Suppressor macrophage (primary cell): ENCODE measurements at regions not wholly inside any gene's neighbourhood (a gene's known extent, or its start where the extent isn't known, plus 50 kb on each side); places are given as distances from the start of the nearest gene placed in this dataset.

ENCODE experiments used
- DNase-seq, 4 experiments: peaks; one replicate each; pipeline ENCODE4 v3.0.0-alpha.2; 2020 to 2022

DNA sequence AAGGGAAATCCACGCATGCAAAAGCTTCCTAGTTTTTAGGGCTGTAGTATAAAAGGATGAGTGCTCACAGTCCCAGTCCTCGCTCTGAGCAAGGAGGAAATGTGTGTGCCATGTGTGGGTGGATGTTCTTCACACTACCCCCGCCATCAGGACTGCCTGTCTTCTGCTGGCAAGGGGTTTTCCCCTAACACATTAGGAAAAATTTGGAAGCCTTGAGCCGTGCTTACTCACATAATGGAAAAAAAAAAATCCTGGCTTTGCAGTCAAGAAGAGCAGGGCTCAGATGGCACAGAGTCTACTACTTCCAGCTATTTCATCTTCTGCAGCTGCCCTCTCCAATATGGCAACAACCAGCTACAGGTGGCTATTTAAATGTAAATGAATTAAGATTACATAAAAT, 363.1 kb downstream of the PLPP3 start:
- DNase-seq, result peak; percentile 55 to 82 (median 78)

DNA sequence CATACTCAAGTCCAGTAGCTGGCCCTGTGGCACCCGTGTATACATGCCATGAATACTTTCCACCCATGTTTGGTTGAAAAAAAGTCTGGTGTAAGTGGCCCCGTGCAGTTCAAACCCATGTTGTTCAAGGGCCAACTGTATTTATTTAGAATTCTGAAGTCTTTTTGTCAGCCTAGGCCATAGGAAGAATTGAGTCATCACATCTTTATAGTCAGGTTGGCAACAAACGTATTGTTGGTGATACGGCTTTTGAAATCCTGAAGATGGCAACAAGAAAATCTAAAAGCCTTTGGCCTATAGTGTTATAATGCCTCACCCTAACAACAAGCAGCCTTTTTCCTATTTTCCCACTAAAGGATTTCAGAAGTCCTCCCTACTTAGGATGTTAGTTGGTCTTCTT, 363.6 kb downstream of the PLPP3 start:
- DNase-seq, result no peak

DNA sequence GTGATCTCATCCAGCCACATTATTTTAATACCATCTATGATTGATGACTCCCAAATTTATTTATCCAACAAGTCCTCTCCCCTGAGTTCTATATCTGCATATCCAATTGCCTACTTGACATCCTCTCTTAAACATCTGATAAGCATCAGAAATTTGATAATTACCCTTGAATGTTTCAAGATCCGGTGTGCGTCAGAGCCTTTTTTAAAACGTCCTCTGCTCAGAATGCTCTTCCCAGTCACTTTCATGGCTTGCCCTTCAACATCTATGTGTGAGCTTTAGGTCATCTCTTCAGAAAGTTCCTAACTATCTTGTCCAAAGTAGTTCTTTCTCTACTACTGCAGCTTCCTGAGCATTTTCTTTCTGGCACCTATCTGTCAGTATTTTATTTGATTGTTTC, 364.3 kb downstream of the PLPP3 start:
- no peak for DNase-seq

DNA sequence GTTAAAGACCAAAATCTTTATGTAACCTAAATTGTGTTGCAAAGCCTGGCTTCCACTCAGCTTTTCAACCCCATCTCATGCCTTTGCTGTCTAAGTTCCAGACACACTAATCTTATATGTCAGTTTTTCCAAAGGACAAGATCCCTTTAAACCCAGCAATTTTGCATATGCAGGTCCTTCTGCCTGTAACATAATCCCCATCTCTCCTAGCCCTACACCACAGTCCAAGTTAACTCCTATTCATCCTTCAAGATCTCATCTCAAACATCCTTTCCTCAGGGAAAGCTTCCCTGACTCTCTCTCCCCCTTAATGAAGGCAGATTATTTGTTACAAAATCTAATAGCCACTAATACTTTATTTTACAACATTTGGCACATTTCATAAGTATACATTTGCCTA, 366.3 kb downstream of the PLPP3 start:
- DNase-seq, result no peak

DNA sequence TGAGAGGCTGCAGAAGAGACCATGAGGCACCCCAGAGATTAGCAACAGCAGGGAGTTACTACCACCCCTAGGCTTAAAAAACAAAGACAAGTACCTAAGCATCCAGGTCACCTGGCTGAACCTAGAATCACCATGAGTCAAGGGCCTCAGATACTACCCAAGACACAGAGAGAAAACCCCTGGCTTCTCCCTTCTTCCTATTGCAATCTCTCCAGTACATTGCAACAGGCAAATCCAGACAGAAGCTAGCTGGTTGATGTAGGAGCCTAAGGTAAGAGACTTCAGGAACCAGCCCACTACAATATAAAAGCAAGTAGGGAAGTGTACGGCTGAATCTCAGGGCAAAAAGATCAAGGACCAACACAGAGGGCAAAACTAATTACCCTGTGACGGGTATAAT, 367.2 kb downstream of the PLPP3 start:
- DNase-seq, result no peak

DNA sequence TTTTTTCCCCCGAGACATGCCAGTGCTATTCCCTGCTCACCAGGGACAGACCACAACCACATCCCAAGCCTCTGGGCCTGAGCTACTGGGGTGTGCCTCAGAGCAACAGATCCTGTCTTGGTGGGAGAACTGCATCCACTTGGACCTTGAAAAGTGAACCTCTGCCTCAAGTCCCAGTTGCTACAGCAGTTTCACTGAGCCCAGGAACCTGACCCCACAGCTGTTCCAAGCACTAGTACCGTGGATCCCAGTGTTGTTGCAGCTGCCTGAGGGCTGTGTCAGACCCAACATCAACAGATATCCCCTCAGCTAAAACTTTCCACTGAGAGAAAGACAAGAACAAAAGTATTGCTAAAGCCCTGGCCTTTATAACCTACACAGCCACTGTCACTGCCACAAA, 373.0 kb downstream of the PLPP3 start:
- no peak for DNase-seq

DNA sequence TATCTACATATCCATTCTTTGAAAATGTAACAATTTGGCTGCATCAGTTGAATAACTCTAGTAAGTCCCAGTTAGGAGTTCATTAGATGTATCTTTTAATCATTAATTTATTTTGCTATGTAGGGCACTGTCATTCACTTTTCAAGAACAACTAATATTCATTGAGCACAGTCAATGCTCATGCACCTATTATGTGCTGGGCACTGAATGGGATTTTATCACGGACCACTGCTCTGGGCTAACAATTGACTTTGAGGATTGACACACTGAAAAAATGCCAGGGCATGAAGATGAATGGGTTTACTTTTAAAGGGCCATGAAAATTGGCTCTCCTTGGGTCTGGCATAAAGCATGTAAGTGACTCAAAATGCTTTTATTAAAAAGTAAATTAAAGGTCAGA, 375.2 kb downstream of the PLPP3 start:
- no peak for DNase-seq

DNA sequence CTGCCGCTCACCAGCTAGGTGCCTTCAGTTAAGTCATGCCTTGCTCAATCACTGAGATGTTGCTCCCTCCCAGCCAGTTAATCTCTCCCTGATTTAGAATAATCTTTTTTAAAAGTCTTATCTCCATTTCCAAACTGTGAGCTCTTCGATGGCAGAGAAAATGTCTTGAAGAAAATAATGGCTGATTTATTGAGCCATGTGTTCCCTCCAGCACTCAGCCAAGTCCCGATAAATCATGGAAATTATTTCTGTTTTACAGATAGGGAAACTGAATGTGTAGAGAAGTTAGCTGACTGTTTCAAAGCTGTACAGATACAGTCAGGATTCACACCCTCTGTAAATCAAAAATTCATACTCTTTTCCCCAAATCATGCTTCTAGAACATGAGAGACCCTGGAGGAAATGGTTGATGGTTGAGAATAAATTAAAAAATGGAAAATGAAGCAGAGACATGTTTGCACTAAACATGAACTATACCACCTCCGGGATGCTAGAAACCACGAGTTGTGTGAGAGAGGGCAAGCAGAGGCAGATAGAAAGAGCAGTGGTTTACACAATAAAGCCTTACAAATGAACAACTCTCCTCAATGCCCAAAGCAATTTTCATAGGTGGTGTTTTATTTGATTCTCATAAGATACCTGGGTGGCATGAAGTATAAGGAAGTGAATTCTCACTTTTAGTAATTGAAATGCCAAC, 376.4 kb downstream of the PLPP3 start:
- DNase-seq, result no peak

DNA sequence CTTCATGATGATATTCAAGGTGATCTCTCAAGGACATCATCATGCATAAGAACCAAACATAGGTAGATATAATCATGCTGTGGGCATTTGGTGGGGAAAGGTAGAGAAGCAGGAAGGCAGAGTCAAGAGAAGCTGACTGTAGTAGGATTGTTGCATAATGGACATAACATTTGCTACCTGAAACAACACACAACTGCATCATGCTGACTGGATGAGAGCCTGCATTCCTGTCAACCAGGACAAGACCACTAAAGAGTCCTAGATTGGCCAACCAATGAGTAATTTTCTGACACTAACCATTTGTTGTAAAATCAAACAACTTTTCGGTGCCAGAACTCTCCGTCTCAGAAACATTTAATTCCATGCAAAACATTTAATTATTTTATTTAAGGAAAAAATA, 377.2 kb downstream of the PLPP3 start:
- no peak for DNase-seq

DNA sequence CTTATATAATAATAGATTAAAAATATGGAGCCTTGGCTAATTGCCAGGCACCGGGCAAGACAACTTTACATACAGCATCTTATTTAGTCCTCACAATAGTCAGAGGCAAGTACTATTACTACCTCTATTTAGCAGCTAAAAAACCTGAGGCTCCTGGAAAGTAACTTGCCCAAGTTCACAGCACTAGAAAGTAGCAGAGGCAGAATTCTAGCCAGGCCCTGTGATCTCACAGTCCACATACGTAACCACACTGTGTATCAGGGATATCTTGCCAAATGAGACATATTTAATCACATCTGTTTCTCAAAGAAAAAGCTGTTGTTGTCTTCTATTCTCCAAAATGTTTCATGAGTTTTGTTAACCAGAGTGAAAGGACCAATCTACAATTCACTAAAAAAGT, 378.5 kb downstream of the PLPP3 start:
- DNase-seq, result no peak

DNA sequence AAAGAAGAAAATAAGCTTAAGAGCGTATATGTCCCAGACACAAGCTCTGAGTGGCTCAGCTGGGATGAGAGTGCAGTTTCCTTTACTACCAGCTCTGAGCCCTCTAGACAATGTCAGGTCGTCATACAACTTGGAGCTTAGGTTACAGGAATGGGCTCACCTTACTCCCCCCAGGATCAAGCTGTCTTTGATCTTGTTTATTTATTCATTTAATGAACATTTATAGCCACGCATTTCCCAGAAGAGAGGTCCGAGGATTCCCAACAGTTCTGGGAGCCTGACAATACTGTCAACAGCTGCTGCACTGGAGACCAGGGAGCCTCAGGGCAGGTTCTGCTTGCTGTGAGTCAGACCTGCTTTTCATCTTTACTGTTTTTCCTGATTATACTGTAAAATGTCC, 378.9 kb downstream of the PLPP3 start:
- DNase-seq, result no peak

DNA sequence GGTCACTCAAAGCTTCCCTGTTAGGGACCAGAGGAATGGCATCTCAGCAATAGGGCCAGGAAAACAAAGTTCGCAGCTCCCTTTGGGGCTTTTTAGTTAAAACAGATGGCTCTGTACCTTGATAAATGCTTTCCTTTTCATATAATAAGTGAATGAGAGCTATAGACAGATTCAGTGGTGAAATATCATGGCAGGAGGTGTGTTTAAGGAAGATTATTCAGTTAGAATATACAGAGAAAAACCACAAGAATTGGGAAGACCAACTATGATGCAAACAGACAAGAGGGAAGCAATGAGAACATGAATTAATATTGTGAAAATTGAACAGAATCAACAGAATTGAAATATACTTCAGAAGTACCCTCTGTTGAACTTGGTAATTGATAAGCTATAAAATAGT, 379.4 kb downstream of the PLPP3 start:
- DNase-seq, result no peak

DNA sequence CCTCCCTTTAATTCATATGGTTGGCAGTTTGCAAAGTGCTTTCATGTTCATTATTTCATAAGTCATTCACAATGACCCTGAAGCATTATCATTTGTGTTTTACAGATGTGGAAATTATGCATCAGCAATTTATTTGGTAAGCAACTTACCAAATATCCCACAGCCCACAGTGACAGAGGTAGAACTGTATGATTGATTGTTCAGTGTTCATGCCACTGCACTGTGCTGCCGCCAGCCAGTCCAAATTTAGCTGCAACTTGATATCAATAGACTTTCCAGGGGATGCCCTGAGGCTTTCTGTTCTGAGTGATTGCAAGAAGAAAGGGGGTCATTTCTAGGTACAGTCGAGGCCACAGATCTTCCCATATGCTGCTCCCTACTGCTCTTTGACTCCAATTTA, 380.3 kb downstream of the PLPP3 start:
- DNase-seq, result no peak

DNA sequence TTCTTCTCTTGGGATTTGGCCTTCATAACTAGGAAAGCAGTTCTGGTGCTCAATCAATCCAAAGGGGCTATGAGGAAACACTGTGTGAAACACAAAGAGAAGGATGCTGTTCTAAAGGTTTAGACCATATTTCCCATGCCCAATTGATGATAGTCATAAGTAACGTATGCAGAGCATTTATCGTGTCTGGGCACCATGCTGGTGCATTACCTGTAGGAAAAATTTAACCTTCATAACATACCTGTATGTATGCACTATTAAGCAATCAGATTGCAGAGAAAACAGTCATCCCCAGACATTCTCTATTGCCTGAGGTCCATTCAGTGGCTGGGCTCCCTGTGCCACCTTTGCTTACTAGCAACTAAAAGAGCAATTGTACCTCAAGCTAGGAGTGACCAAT, 381.4 kb downstream of the PLPP3 start:
- DNase-seq, result no peak

DNA sequence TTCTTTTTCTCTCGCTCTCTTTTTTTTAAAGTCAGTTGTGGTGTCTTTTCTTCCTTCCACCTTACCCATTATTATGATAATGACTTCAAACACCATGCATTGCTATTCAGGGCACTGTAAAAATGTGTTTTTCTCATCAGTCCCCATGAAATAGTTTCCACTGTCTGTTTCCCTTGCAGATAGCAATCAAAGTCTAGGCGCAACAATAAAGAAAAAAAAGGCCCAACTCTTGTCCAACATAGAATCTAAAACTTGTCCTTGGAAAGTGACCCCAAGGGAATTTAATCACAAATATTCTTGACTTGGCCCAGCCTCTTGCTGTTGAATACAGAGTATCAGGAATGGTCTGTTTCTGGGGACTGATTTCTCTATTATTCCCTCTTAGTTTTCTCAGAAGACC, 382.5 kb downstream of the PLPP3 start:
- DNase-seq, result no peak

DNA sequence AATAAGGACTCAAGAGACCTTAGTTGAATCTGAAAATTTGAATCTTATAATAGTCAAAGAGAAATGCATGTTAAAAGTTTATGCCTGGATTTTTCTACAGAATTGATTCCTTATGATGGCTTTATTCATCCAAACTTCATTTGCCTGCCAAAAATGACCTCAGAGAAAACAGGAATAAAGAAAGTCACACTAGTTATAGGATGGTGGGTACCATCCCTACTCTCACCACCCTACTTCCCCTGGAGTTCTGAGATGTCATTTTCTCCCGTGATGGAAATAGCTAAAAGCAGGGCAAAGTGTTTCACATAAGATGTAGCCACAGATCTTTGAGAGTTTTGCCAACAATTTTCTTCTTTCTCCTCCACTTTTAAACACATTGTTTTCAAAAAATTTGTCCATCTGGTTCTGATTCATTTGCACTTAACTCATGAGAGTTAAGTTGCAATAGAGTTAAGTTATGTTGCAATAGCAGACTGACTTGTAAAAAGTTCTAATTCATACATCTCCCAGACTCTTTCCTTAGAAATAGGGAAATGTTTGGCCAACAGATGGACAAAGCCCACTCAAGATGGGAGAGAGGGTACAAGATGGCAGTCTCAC, 384.6 kb downstream of the PLPP3 start:
- peak in 2 of 4 experiments; percentile 25 to 29 for DNase-seq

DNA sequence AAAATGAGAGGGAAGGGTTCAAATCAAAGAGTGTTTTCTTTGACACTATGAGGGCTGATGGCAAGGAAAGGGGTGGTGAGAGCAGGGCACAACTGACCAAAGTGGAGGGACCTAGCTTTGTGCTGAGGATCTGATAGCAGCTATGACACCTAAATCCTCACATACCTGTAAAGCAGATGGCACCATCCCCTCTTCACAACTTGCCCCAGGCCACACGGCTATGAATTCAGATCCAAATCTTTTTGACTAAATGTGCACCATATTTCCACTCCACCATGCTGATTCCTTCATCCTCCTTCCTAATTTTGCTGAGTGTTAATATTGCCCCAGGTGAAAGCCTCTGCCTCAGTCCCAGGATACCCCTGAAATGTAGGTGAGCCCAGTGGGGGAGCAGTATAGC, 385.7 kb downstream of the PLPP3 start:
- no peak for DNase-seq

DNA sequence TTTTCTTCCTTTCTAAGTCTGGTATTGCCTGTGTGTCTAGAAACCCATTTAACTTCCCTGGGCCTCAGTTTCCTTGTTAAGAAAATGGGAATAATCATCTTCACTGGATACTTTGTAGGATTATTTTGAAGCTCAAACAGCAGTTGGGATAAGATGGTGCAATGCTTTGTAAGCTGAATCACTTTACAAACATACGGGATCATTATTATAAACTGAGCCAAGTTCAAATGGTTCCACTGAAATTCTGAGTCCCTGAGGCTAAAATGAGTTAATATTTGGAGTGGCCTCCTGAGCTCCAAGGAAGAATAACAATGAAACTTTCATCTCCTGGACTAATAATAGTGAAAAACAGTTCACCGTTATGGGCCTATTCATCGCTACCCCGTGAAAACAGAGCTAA, 388.0 kb downstream of the PLPP3 start:
- no peak for DNase-seq

DNA sequence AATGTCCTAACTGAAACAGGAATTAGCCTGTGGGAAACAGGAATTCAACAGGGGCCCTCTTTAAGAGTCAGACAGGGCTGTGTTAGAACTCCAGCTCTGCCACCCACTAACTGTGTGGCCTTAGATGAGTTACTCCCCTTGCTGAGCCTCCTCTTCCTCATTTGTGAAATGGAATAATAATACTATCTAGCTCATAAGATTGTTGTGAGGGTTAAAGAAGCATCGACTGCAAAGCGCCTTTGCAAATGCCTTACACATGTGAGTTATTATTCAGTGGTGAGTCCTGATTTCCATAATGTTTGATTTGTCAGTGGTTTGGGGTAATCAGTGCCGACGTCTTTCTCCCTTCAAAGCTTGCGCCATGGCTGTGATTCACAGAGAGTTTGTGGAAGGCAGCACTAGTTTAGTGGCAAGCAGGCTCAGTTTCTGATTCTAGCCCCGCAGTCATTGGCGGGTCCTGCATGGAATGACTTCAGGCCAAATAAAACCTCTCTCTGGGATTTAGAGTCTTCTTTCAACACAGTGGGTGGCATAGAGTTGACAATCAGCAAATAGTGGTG, 388.5 kb downstream of the PLPP3 start:
- DNase-seq, result peak in 3 of 4 experiments; percentile 14 to 16 (median 15)

DNA sequence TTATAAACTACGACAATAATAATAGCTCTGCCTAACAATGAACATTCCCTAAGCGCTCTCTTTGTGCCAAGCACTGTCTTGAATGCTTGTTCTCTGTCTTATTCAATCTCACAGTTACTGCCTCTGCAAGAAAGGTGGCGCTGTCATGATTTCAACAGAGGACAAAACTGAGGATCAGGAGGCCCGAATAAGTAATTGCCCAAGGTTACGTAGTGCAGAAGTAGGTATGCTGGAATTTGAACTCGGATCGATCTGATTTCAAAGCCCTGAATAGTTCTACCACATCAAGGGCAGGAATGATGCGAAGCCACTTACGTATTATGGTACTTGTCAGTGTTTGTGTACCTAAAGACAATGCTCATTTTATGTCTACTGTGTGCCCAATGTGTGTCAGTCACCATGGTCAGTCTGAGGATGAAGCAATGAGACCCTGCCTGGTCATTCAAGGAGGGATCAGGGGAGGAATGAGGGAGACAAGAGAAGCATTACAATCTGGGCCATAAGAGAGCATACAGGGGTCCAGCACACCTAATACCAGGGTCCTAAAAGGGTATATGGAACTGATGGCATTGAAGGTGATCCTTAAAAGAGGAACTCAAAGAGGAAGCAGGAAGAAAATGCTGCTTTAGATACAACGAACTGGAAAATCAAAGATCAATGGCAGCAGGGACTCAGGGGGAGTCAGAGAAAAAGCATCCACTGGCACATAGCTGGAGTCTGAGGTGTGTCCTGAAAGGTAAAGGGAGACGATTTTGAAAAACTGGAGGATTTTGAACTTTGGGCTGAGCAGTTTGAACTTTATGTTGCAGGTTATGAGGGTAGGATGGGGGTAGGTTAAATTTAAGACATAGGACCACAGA, 389.2 kb downstream of the PLPP3 start:
- peak in 2 of 4 experiments; percentile 5 to 11 for DNase-seq

DNA sequence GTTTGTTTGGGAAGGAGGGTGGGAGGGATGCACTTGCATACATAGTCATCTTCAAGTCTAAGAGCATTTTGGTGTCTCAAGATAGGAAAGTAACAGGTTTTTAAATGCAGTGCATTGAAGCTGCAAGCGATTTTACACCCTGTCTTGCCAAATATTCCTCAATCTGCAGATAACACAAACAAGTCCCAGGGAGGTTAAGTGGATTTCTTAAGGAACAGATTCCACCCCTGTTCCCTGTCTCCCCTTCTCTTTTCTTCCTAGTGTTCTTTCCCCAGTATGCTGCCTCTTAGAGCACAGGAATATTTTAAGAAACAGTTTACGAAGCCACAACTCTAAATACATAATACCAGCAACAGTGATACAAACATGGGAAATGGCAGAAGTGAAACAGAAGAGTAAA, 389.9 kb downstream of the PLPP3 start:
- DNase-seq, result no peak

DNA sequence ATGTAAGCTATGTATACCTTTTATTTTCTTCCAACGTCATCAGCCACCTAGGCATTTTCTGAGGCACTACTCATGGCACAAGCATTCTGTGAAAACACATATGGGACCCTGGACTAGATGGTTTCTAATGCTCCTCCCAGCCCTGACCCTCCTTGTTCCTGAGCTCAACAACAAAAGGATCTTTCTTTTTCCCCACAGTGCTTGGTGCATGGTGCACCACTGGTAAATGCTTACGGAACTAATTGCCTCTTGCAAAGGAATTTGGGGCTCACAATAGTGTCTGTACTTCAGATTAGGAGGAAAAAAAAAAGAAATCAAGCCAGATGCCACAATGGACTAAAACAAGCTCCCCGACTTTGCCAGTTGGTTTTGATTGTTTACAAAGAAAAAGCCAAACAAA, 390.5 kb downstream of the PLPP3 start:
- no peak for DNase-seq

DNA sequence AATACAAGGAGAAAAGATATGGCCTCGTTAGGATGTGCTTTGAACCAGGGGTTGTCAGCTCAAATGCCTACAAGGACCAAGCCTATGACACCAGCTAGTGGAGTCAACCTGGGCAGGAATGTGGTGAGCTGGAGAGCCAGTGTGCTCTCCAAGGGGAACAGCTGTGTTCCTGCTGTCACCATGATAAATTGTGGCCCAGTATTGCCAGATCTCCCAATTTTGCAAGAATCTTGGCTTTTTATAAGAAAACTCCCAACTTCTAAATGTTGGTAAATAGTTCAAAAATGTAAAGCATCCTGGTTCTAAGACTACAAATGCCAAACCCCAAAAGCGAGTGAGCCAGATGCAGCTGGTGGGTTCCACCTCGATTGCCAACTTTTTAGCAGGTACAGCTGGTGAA, 391.1 kb downstream of the PLPP3 start:
- no peak for DNase-seq

DNA sequence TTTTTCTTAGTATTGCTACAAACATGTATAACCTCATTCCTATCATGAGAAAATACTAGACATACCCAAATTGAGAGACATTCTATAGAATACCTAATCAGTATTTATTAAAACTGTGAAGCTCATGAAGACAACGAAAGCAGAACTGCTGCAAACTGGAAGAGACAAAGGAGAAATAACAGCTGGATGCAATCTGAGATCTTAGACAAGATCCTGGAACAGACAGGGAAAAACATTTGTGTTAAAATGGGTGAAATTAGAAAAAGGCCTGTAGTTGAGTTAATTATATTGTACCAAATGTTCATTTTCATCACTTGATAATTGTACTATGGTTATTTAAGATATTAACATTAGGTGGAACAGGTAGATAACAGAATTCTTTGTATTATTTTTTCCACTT, 392.0 kb downstream of the PLPP3 start:
- no peak for DNase-seq
